ENCODE measurements at regions not wholly inside any gene's neighbourhood (a gene's known extent, or its start where the extent isn't known, plus 50 kb on each side); places are given as distances from the start of the nearest gene placed in this dataset.

DNA sequence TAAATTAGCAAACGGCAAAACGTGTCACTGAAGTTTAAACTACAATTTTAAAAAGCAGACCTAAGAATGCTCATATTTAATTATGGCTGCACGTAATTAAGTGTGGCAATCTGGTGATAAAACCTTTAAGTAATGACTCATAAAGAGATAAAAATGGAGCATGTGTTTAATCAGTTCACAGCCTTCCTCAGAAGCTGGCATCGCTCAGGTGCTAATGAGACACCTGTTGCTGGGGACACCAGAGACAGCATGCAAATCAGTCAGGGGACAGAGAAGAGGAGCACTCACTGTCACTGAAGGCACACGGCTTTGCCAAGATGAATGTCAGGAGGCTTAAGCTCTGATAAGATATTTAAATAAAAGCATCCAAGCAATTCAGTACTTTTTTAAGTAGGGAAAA lies 840.3 kb downstream of the GALC start:
- ATAC-seq (no peak), DNase-seq (ENCODE audit: low spot score) (no peak)
- no peak overlapping the region for H2AFZ ChIP-seq
- peaks cover 61% of the 10 kb centered on the region for H3K27me3 ChIP-seq (ENCODE audit: insufficient read depth)
- H3K4me3 Mint-ChIP-seq, result no peak overlapping the region
- H3F3A ChIP-seq (replicated peaks; ENCODE audit: low read depth), result no peaks in the 10 kb centered on the region
- no peaks in the 10 kb centered on the region; the same call in 2 of the 3 replicates for H3K36me3 Mint-ChIP-seq (ENCODE audit: low read depth)
- no peak overlapping the region for H3K4me2 ChIP-seq
- no peaks in the 10 kb centered on the region for H4K20me1 ChIP-seq (replicated peaks; ENCODE audit: insufficient read depth)
- H3K9me2 ChIP-seq (ENCODE audit: insufficient read depth), result no peaks in the 10 kb centered on the region
- TF ChIP-seq, protein P1, sequence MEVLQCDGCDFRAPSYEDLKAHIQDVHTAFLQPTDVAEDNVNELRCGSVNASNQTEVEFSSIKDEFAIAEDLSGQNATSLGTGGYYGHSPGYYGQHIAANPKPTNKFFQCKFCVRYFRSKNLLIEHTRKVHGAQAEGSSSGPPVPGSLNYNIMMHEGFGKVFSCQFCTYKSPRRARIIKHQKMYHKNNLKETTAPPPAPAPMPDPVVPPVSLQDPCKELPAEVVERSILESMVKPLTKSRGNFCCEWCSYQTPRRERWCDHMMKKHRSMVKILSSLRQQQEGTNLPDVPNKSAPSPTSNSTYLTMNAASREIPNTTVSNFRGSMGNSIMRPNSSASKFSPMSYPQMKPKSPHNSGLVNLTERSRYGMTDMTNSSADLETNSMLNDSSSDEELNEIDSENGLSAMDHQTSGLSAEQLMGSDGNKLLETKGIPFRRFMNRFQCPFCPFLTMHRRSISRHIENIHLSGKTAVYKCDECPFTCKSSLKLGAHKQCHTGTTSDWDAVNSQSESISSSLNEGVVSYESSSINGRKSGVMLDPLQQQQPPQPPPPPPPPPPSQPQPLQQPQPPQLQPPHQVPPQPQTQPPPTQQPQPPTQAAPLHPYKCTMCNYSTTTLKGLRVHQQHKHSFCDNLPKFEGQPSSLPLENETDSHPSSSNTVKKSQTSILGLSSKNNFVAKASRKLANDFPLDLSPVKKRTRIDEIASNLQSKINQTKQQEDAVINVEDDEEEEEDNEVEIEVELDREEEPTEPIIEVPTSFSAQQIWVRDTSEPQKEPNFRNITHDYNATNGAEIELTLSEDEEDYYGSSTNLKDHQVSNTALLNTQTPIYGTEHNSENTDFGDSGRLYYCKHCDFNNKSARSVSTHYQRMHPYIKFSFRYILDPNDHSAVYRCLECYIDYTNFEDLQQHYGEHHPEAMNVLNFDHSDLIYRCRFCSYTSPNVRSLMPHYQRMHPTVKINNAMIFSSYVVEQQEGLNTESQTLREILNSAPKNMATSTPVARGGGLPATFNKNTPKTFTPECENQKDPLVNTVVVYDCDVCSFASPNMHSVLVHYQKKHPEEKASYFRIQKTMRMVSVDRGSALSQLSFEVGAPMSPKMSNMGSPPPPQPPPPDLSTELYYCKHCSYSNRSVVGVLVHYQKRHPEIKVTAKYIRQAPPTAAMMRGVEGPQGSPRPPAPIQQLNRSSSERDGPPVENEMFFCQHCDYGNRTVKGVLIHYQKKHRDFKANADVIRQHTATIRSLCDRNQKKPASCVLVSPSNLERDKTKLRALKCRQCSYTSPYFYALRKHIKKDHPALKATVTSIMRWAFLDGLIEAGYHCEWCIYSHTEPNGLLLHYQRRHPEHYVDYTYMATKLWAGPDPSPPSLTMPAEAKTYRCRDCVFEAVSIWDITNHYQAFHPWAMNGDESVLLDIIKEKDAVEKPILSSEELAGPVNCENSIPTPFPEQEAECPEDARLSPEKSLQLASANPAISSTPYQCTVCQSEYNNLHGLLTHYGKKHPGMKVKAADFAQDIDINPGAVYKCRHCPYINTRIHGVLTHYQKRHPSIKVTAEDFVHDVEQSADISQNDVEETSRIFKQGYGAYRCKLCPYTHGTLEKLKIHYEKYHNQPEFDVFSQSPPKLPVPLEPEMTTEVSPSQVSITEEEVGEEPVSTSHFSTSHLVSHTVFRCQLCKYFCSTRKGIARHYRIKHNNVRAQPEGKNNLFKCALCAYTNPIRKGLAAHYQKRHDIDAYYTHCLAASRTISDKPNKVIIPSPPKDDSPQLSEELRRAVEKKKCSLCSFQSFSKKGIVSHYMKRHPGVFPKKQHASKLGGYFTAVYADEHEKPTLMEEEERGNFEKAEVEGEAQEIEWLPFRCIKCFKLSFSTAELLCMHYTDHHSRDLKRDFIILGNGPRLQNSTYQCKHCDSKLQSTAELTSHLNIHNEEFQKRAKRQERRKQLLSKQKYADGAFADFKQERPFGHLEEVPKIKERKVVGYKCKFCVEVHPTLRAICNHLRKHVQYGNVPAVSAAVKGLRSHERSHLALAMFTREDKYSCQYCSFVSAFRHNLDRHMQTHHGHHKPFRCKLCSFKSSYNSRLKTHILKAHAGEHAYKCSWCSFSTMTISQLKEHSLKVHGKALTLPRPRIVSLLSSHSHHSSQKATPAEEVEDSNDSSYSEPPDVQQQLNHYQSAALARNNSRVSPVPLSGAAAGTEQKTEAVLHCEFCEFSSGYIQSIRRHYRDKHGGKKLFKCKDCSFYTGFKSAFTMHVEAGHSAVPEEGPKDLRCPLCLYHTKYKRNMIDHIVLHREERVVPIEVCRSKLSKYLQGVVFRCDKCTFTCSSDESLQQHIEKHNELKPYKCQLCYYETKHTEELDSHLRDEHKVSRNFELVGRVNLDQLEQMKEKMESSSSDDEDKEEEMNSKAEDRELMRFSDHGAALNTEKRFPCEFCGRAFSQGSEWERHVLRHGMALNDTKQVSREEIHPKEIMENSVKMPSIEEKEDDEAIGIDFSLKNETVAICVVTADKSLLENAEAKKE (CRISPR knock-in tag; IDR thresholded peaks at IDR 0.05), result no peak
- TF ChIP-seq JUNB (IDR thresholded peaks at IDR 0.05; ENCODE audit: unreplicated experiment) (no peak), ZNF114 (CRISPR knock-in tag; IDR thresholded peaks at IDR 0.05) (no peak)
- TF ChIP-seq, protein P2, sequence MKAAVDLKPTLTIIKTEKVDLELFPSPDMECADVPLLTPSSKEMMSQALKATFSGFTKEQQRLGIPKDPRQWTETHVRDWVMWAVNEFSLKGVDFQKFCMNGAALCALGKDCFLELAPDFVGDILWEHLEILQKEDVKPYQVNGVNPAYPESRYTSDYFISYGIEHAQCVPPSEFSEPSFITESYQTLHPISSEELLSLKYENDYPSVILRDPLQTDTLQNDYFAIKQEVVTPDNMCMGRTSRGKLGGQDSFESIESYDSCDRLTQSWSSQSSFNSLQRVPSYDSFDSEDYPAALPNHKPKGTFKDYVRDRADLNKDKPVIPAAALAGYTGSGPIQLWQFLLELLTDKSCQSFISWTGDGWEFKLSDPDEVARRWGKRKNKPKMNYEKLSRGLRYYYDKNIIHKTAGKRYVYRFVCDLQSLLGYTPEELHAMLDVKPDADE (IDR thresholded peaks at IDR 0.05), result no peak
- peaks cover 56% of the 10 kb centered on the region for H3K27me3 Mint-ChIP-seq (ENCODE audit: insufficient read depth, low read depth, poor library complexity)
- H3K36me3 ChIP-seq (ENCODE audit: insufficient read depth), result no peaks in the 10 kb centered on the region
- peaks cover 59% of the 10 kb centered on the region for H3K4me1 ChIP-seq (ENCODE audit: insufficient read depth)
- no peaks in the 10 kb centered on the region for H3K79me2 ChIP-seq (replicated peaks; ENCODE audit: insufficient read depth)
- H3K9me3 Mint-ChIP-seq, result peaks cover 3% of the 10 kb centered on the region; the same call in 2 of the 3 replicates
- no peak overlapping the region for H3K4me3 ChIP-seq
- no peak overlapping the region for H3K27ac Mint-ChIP-seq
- H3K4me1 Mint-ChIP-seq, result peaks cover 66% of the 10 kb centered on the region
- H3K27ac ChIP-seq (ENCODE audit: low read depth), result no peak overlapping the region

Data from GM23338 (cell line).